Middle frontal gyrus (tissue), 1 donor: ENCODE measurements at regions not wholly inside any gene's neighbourhood (a gene's known extent, or its start where the extent isn't known, plus 50 kb on each side); places are given as distances from the start of the nearest gene placed in this dataset.

ENCODE experiments used
- DNase-seq: peaks from one replicate; pipeline ENCODE4 v3.0.0-alpha.2; 2015; ENCODE audit warnings: low spot score; ENCODE audit errors: extremely low spot score

DNA sequence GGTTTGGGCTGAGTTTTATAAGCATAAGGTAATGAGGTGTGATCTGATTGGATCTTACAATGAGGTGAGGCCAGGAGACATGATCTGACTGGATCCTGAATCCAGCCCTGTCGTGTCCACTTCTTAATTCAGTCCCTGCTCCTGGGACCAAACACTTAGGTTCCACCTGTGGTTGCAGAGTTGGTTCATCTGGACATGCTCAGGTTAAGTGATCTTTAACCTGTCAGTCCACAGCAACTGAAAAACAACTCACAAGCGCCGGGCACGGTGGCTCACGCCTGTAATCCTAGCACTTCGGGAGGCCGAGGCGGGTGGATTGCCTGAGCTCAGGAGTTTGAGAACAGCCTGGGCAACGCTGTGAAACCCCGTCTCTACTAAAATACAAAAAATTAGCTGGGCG, 679.3 kb upstream of the ALCAM start:
- no peak for DNase-seq

GRCh38 chr3:104696470-104696869, 670.2 kb upstream of the ALCAM start:
- DNase-seq, result no peak

DNA sequence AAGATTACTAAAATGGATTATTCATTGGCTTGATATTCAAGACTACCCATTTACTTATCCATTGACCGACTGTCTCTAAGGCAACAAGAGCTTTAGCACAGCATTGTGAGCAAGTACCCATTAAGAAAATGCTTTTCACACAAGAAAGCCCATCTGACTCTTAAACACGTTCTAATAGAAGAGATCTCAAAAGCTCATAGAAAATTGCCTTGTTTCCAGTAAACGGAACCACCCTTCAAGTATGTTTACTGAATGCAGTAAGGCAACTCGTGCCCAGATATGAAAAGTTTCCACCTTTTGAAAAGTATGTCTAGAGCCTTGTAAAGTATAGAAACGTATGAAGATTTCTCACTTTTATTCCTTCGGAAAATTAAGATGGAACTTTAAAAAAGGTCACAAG, 655.3 kb upstream of the ALCAM start:
- DNase-seq, result no peak

- DNase-seq, result no peak
Observed at GRCh38 chr3:104715972-104716371, 650.7 kb upstream of the ALCAM start.

DNA sequence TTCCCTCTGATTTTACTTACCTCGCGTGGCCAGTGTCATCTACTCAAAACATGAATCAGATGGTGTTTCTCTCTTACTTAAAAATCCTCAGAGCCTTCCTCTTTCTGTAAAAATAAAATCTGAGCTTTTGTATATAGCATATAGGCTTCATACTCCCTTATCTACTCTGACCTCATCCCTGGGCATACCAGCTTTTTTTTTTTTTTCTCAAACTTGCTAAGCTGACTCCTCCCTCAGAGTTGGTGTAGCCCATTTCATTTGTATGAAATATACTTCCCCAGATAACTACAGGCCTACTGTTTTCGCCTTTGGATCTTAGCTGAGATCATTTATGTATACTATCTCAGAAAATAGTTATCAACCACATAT, 648.9 kb upstream of the ALCAM start:
- DNase-seq, result no peak

DNA sequence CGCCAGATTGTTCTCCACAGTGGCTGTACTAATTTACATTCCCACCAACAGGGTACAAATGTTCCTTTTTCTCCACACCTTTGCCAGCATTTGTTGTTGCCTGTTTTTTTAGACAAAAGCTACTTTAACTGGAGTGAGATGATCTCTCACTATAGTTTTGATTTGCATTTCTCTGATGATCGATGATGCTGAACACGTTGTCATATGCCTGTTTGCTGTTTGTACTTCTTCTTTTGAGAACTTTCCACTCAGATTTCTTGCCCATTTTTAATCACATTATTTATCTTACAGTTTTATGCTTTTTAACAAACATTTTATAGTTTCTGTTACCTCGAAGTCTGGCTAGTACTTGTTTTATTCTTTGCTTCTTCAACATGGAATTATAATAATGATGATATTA, 643.7 kb upstream of the ALCAM start:
- no peak for DNase-seq

DNA sequence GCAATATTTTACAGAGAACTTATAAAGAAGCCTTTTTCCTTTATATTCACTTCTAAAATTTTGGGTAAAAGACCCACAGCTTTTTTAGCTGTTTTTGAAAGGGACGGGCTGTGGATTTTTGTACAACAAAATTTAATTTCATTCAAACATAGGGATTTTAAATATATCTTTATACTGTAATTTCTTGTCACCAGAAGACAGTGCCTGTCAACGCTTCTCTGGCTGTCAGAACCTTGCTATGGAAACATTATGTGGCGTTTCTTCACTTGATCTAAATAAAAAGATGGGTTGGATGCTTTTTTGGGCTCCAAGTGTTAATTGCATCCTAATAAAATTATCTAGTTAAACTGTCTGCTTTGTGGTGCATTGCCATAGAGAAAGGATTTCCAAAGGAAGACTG, 635.6 kb upstream of the ALCAM start:
- DNase-seq, result no peak

- no peak for DNase-seq
Observed at GRCh38 chr3:104734627-104735026, 632.1 kb upstream of the ALCAM start.

- DNase-seq, result no peak
Observed at GRCh38 chr3:104735691-104736090, 631.0 kb upstream of the ALCAM start.

DNA sequence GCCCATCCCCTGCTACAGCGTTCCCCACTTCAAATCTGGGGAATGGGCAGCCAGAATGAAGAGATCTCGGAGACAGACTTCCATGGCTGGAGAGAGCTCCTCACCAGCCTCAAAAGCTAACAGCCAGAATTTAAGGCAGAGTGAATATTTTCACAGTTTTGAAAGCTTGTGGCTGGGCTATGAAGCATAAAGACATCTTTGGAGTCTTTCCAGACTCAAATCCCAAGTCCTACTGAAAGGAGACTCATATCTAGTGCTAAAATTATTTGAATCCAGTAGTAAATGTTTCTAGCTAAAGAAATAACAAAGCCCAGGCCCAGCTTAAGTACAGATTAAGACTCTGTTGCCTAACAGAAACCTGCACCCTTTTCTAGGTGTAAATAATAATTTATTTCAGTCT, 628.4 kb upstream of the ALCAM start:
- DNase-seq, result no peak

DNA sequence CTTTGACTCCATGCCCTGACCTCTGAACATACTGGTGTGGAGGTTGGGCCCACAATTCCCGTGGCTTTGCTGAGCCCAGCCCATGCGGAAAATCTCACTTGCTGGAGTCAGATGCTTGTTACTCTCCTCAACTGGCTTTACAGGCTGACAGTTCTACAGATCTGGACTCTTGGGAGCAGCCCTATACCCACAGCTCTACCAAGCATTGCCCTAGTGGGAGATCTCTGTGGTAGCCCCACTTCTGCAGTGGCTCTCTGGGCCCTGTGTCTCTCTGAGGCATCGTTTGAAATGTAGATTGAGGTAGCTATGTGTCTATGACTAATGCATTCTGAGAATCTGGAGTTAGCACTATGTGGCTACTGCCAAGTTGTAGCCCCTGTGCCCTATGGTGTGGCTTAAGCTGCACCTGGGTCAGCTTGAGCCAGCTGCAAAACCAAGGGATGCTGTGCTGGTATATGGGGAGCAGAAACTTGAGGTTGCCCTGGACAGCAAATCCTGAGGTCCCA, 625.8 kb upstream of the ALCAM start:
- DNase-seq, result no peak

- no peak for DNase-seq
Observed at GRCh38 chr3:104742044-104742443, 624.7 kb upstream of the ALCAM start.

DNA sequence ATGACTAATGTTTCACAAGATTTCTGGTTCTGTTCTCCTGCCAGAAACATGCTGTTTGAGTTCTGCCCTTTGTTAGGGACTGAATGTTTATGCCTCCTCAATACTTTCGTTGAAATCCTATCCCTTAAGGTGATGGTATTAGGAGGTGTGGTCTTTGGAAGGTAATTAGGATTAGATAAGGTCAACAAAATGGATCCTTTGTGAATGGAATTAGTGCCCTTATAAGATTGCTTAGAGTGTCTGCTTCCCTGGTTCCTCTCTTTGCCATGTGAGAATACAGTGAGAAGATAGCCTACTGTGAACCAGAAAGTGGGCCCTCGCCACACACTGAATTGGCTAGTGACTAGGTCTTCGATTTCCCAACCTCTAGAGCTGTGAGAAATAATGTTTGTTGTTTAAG, 621.4 kb upstream of the ALCAM start:
- no peak for DNase-seq

- no peak for DNase-seq
Observed at GRCh38 chr3:104746056-104746455, 620.7 kb upstream of the ALCAM start.

DNA sequence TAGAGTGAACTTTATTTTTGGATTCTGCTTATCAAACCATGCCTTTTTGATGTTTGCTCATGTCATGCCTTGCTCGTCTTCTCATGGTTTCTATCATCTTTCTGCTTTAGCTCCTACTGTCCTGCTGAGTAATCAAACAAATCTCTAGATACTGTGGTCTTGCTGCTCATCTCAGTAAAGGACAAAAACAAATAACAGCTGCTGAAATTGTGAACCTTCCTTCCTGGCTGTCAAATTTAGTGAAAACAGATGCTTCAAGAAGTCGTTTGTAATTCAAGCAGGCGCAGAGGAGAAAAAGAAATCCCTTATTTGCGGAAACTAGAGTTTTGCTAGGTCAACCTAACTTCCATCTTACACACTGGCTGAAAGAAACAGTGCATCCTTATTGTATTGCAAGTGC, 616.1 kb upstream of the ALCAM start:
- no peak for DNase-seq

DNA sequence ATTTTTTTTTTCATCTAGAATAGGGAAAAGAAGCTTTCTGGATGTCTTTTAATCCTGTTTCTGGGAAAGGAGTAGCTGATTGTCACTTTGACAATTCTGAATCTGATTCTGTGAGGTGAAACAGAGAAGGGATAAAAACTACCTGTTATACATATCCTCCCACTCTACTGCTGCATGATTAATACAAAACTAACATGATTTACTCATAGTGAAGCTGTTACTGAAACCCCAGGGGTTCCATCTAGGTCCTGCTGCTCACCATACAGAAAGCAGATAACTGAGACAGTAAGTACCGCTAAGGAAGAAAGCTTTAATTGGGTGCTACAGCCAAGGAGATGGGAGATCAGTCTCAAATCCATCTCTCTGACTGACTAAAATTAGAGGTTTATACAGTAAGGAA, 610.9 kb upstream of the ALCAM start:
- no peak for DNase-seq

DNA sequence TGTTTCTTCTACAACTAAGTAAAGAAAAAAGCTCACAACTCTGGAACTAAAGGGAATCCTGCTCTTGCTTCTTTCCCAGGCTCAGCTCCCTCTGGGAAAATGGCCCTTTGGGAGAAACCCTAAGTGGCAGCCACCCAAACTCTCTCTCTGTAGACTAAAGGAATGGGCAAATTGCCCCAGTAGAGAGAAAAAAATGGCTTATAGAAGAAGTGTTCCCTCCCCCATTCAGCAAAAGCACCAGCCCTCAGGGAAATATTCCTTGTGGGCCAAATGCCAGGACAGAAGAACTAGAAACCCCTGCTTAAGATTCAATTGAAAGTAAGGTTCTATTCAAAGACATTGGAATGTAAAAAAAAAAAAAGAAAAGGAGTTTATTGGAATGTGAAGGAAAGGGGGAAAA, 603.7 kb upstream of the ALCAM start:
- DNase-seq, result no peak

DNA sequence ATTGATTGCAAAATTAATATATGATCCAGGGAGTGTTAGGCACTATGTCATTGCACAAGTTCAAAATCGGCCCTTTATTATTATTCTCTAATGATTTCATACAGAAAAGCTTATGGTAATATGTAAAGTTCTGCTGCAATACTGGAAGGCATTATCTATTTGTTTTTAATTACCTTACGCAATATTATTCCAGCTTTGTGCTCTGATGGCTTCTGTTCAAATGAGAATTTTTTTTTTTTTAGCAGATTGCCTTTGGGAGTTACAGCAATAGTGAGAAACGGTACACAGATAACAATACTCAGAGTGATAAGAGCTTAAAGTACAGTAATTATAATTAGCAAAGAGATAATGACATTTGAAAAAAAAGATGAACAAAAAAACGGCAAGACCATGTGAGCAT, 602.2 kb upstream of the ALCAM start:
- no peak for DNase-seq

- no peak for DNase-seq
Observed at GRCh38 chr3:104768886-104769285, 597.8 kb upstream of the ALCAM start.

GRCh38 chr3:104779324-104779723, 587.4 kb upstream of the ALCAM start:
- no peak for DNase-seq

- no peak for DNase-seq
Observed at GRCh38 chr3:104781112-104781511, 585.6 kb upstream of the ALCAM start.

GRCh38 chr3:104785947-104786346, 580.8 kb upstream of the ALCAM start:
- DNase-seq, result no peak

DNA sequence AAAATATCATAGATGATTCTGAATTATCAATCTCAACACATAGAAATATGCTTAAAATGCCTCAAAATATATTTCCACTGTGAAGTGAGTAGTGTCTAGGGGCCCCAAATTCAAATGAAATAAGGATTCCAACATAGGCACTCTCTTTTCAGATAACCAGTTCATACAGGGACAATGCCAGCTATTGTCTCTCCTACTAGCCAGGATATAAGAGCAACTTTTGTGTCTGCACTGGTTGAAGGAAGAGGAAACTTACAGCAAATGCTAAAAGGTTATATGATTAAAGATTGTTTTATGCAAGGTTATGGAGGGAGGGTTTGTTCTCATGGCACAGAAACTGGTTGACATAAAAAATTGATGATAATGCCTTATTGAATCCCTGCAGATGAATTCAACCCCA, 579.4 kb upstream of the ALCAM start:
- no peak for DNase-seq

DNA sequence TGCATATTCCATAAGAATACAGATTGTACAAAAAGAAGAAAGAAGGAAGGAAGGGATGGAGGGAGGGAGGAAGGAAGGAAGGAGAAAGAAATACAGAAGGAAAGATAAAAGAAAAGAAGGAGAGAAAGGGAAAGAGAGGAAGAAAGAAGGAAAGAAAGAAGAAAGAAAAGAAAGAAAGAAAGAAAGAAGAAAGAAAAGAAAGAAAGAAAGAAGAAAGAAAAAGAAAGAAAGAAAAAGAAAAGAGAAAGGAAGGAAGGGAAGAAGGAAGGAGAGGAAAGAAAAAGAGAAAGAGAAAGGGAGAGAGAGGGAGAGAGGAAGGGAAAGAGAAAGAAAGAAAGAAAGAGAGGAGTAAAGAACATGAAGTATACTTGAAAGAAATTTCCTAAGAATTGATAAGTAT, 577.9 kb upstream of the ALCAM start:
- DNase-seq, result no peak
